Uterus (tissue), 2 donors: ENCODE measurements at regions not wholly inside any gene's neighbourhood (a gene's known extent, or its start where the extent isn't known, plus 50 kb on each side); places are given as distances from the start of the nearest gene placed in this dataset.
"Not testable (repeated sequence)": the region's sequence is repeated elsewhere in the genome, so short reads cannot be mapped to it uniquely, and the experiment has no call there.

Source experiments
- CTCF ChIP-seq, 4 experiments: fragments of 200-600 bp in 2 of 4; fragments of 450-650 bp in 2 of 4; sonication (generic) in 2 of 4; IDR thresholded peaks; one replicate each; pipeline ENCODE4 v1.5.1; 2016 to 2019; ENCODE audit warnings: antibody characterized with exemption in 4 of 4, mild to moderate bottlenecking in 2 of 4, moderate library complexity in 1 of 4
- POLR2A ChIP-seq, 2 donors: fragments of 450-650 bp; IDR thresholded peaks; one replicate each; pipeline ENCODE4 v1.6.1; 2016; ENCODE audit warnings: antibody characterized with exemption in 2 of 2, mild to moderate bottlenecking in 1 of 2, moderate library complexity in 1 of 2

- TF ChIP-seq CTCF, POLR2A (IDR thresholded peaks at IDR 0.05): not testable (repeated sequence)
These were observed 101.8 kb upstream of the OSBPL11 start for GRCh38 chr3:125697126-125697525.
